GM23248 (cell line): ENCODE measurements at regions not wholly inside any gene's neighbourhood (a gene's known extent, or its start where the extent isn't known, plus 50 kb on each side); places are given as distances from the start of the nearest gene placed in this dataset.

ENCODE experiments used
- DNase-seq: peaks from one replicate; pipeline ENCODE4 v3.0.0-alpha.2; 2015
- H2AFZ ChIP-seq: fragments of 200-600 bp; sonication (generic); 2 replicates; pipeline ENCODE4 v1.6.1; 2016; ENCODE audit warnings: antibody characterized with exemption
- H3F3A ChIP-seq: fragments of 200-600 bp; sonication (generic); 2 replicates; pipeline ENCODE4 v1.6.1; 2016; ENCODE audit warnings: mild to moderate bottlenecking, antibody characterized with exemption, mixed run types; ENCODE audit not compliant: insufficient read depth
- H3K27ac ChIP-seq: fragments of 200-600 bp; sonication (generic); 2 replicates; pipeline ENCODE4 v1.5.1; 2016; ENCODE audit warnings: mild to moderate bottlenecking
- H3K27me3 ChIP-seq: fragments of 200-600 bp; sonication (generic); replicated peaks from 2 replicates; pipeline ENCODE4 v1.6.1; 2016; ENCODE audit warnings: mild to moderate bottlenecking; ENCODE audit not compliant: insufficient read depth
- H3K36me3 ChIP-seq: fragments of 200-600 bp; sonication (generic); 2 replicates; pipeline ENCODE4 v1.6.1; 2016; ENCODE audit warnings: low read depth, mild to moderate bottlenecking
- H3K4me1 ChIP-seq: fragments of 200-600 bp; sonication (generic); 2 replicates; pipeline ENCODE4 v1.6.1; 2016; ENCODE audit warnings: mild to moderate bottlenecking; ENCODE audit not compliant: insufficient read depth
- H3K4me2 ChIP-seq: fragments of 200-600 bp; sonication (generic); one replicate; pipeline ENCODE4 v1.6.1; 2016; ENCODE audit warnings: mild to moderate bottlenecking; ENCODE audit not compliant: unreplicated experiment
- H3K4me3 ChIP-seq: fragments of 200-600 bp; sonication (generic); 2 replicates; pipeline ENCODE4 v1.5.1; 2016; ENCODE audit warnings: mild to moderate bottlenecking
- H3K79me2 ChIP-seq: fragments of 200-600 bp; sonication (generic); 2 replicates; pipeline ENCODE4 v1.6.1; 2016; ENCODE audit warnings: mild to moderate bottlenecking; ENCODE audit not compliant: insufficient read depth
- H3K9ac ChIP-seq: fragments of 200-600 bp; sonication (generic); 2 replicates; pipeline ENCODE4 v1.6.1; 2016; ENCODE audit warnings: mild to moderate bottlenecking
- H3K9me2 ChIP-seq: fragments of 200-600 bp; sonication (generic); 2 replicates; pipeline ENCODE4 v1.6.1; 2016; ENCODE audit warnings: mixed run types, mild to moderate bottlenecking, moderate library complexity; ENCODE audit not compliant: insufficient read depth
- H3K9me3 ChIP-seq: fragments of 200-600 bp; sonication (generic); one replicate; pipeline ENCODE4 v1.6.1; 2017; ENCODE audit warnings: low read depth
- H4K20me1 ChIP-seq: fragments of 200-600 bp; sonication (generic); 2 replicates; pipeline ENCODE4 v1.6.0; 2016; ENCODE audit not compliant: insufficient read depth
- EZH2 ChIP-seq: fragments of 200-600 bp; sonication (generic); IDR thresholded peaks from 2 replicates; pipeline ENCODE4 v1.6.1; 2018; ENCODE audit warnings: antibody characterized with exemption, mild to moderate bottlenecking; ENCODE audit not compliant: insufficient read depth, poor library complexity, severe bottlenecking
- EZH2phosphoT487 ChIP-seq: fragments of 200-600 bp; sonication (generic); IDR thresholded peaks from 2 replicates; pipeline ENCODE4 v1.6.1; 2018; ENCODE audit warnings: antibody characterized with exemption, moderate library complexity, mild to moderate bottlenecking, low read depth; ENCODE audit not compliant: insufficient read depth
- WGBS, 2 experiments: methylation state at CpG; one replicate each; pipeline ENCODE4 v1.1.6; 2015 to 2017; ENCODE audit warnings: low lambda C conversion rate in 2 of 2, low coverage in 1 of 2; ENCODE audit errors: missing lambda C conversion rate in 2 of 2; 5-methylcytosine and 5-hydroxymethylcytosine counted together
- in situ Hi-C: fragments of 300-500 bp; cut with MboI; formaldehyde crosslinking; loops from 2 replicates; pipeline ENCODE4 v1.15.0; 2020

DNA sequence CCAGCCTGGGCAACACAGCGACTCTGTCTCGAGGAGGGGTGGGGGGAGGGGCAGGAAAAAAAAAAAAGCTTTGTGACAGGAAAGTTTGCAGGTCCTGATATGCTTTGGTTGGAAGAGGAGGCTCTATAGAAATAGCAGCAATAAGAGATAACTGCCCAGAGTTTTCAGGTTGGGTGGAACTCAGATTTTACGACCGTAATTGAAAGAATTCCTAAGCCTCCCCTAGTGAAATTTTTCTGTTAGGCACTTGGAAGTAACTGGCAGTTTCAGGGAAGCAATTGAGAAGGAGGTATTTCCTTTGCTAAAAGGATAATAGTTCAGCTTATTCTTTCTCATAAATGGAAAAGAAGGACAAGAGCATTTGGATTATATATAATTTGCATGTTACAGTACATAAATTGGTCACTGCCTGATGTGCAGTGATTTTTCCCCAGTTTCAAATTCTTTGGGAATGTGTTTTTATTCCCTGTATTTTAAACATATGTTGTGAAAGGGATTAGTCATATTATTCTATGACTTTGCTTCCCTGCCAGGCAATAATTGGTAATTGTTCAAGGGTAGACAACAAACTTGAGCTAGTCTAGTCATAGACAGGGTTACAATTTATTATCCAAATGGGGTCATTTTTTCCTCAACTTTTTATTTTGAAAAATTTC is 452.8 kb downstream of the AEBP2 start:
- Histone ChIP-seq H3K9me2 (no peaks in the 10 kb centered on the region), H3K79me2 (no peaks in the 10 kb centered on the region), H3K9ac (no peak overlapping the region), H3K9me3 (no peaks in the 10 kb centered on the region), H3K27me3 (no peaks in the 10 kb centered on the region), H3K27ac (no peak overlapping the region), H3K36me3 (no peaks in the 10 kb centered on the region), H3K4me2 (no peak overlapping the region), H3F3A (peaks cover 4% of the 10 kb centered on the region; the same call in 1 of the 2 replicates), H3K4me1 (peaks cover 21% of the 10 kb centered on the region), H3K4me3 (no peak overlapping the region), H2AFZ (no peak overlapping the region), H4K20me1 (no peaks in the 10 kb centered on the region)
- DNase-seq = peak; percentile 38
- in situ Hi-C loops = no loop called here
- TF ChIP-seq EZH2 (no peak), EZH2phosphoT487 (no peak)
- WGBS, 2 experiments = 88 to 89% methylated on average over 3 to 4 of the region's 4 CpGs

DNA sequence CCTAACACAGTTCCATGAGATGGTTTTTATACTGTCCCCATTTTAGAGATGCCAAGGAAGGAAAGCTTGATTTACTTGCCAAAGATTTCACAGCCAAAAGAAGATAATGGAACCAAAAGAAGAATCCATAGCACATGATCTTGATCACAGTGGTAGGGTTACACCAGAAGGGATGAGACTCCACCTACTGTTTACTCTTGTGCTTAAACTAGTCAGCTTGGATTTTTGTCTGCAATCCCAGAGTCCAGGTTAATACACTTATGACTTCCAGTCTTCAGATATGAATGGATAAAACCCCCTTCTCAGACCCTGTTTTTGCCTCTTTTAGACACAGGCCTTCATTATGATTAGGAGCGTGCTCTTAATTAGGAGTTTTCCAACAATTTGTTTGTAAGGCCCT is 454.2 kb downstream of the AEBP2 start:
- DNase-seq = peak; percentile 58
- Histone ChIP-seq H3F3A (peaks cover 4% of the 10 kb centered on the region; the same call in 1 of the 2 replicates), H3K4me3 (no peak overlapping the region), H3K4me2 (peak overlapping the region; percentile 1), H3K9me3 (no peaks in the 10 kb centered on the region), H3K79me2 (no peaks in the 10 kb centered on the region), H2AFZ (no peak overlapping the region), H4K20me1 (no peaks in the 10 kb centered on the region), H3K27ac (no peak overlapping the region), H3K27me3 (no peaks in the 10 kb centered on the region), H3K36me3 (no peaks in the 10 kb centered on the region), H3K9ac (no peak overlapping the region), H3K4me1 (peaks cover 21% of the 10 kb centered on the region), H3K9me2 (no peaks in the 10 kb centered on the region)
- TF ChIP-seq EZH2phosphoT487 (no peak), EZH2 (no peak)
- WGBS, 2 experiments = 87 to 100% methylated on average over 1 of the region's 1 CpG
- in situ Hi-C loops = no loop called here

GRCh38 chr12:19894050-19894449 is 454.8 kb downstream of the AEBP2 start:
- Histone ChIP-seq H3K9ac (no peak overlapping the region), H3K27ac (no peak overlapping the region), H4K20me1 (no peaks in the 10 kb centered on the region), H2AFZ (no peak overlapping the region), H3K4me3 (no peak overlapping the region), H3K4me1 (peaks cover 21% of the 10 kb centered on the region), H3K27me3 (no peaks in the 10 kb centered on the region), H3K79me2 (no peaks in the 10 kb centered on the region), H3K4me2 (peak overlapping the region; percentile 1), H3K9me2 (no peaks in the 10 kb centered on the region), H3K36me3 (no peaks in the 10 kb centered on the region), H3F3A (peaks cover 4% of the 10 kb centered on the region; the same call in 1 of the 2 replicates), H3K9me3 (no peaks in the 10 kb centered on the region)
- peak; percentile 70 for DNase-seq
- 0 to 14% methylated on average over 1 of the region's 1 CpG for WGBS, 2 experiments
- in situ Hi-C loops = no loop called here
- TF ChIP-seq EZH2 (no peak), EZH2phosphoT487 (no peak)

DNA sequence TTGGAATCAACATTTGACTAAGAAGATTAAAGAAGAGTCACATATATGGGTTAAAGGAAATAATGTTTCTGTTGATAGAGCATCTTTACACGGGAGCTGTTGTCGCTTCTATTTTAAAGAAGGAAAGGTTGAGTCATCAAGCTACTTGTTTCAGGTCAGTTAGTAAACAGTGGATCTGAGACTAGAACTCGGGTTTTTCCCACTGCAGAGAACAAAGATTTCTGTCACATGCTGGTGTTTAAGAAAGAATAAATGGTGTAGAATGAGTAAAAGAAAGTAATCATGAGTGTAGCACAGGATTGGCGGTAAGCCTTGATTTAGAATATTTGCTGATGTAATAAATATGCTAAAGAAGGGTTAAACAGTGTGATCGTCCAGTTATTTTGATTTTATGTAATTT is 455.5 kb downstream of the AEBP2 start:
- Histone ChIP-seq H3K27me3 (no peaks in the 10 kb centered on the region), H4K20me1 (no peaks in the 10 kb centered on the region), H3K4me3 (no peak overlapping the region), H3K36me3 (no peaks in the 10 kb centered on the region), H3K4me2 (no peak overlapping the region), H2AFZ (no peak overlapping the region), H3F3A (peaks cover 4% of the 10 kb centered on the region; the same call in 1 of the 2 replicates), H3K9me3 (no peaks in the 10 kb centered on the region), H3K9ac (no peak overlapping the region), H3K4me1 (peaks cover 21% of the 10 kb centered on the region), H3K9me2 (no peaks in the 10 kb centered on the region), H3K79me2 (no peaks in the 10 kb centered on the region), H3K27ac (no peak overlapping the region)
- in situ Hi-C loops = no loop called here
- no peak for DNase-seq
- TF ChIP-seq EZH2phosphoT487 (no peak), EZH2 (no peak)
- WGBS, 2 experiments = 88 to 90% methylated on average over 5 of the region's 5 CpGs
